ENCODE measurements at regions not wholly inside any gene's neighbourhood (a gene's known extent, or its start where the extent isn't known, plus 50 kb on each side); places are given as distances from the start of the nearest gene placed in this dataset.

DNA sequence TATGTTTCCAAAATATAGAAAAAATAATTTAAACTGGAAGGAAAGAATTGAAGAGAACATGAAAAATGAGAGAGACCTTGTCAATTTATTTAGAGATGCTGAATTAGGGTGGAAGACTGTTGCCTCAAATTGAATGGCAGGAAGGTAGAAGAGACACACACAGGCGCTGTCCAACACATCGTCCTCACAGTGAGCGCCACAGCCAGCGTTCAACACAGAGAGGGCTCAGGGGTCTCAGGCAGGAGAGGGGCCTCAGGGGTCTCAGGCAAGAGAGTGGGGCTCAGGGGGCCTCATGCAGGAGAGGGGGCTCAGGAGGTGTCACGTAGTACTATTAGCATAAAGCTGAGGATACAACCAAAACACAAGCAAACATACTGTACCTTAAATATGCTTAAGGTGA, 65.7 kb downstream of the TMEM18 start:
- no peak overlapping the region for H3K23ac ChIP-seq (ENCODE audit: low read length)
- no peak overlapping the region for H3K4me3 ChIP-seq (ENCODE audit: low read length)
- no peaks in the 10 kb centered on the region for H3K4me1 ChIP-seq (ENCODE audit: control insufficient read depth, low read depth, low read length)
- H2BK120ac ChIP-seq (ENCODE audit: low read depth, low read length): no peak overlapping the region
- H3K79me2 ChIP-seq (ENCODE audit: control insufficient read depth, insufficient read depth, low read length): no peaks in the 10 kb centered on the region
- H3K4me2 ChIP-seq (ENCODE audit: low read length): no peak overlapping the region
- no peak overlapping the region for H4K8ac ChIP-seq (ENCODE audit: low read depth, low read length)
- no peak overlapping the region for H3K18ac ChIP-seq (ENCODE audit: low read length)
- no peak for DNase-seq
- no peaks in the 10 kb centered on the region for H3K27me3 ChIP-seq (ENCODE audit: insufficient read depth, low read length, poor library complexity)
- no peak overlapping the region for H3K27ac ChIP-seq (ENCODE audit: low read depth, low read length)
- no peak overlapping the region for H2AK5ac ChIP-seq (ENCODE audit: low read length)
- no peaks in the 10 kb centered on the region for H3K79me1 ChIP-seq (ENCODE audit: low read length)
- no peak overlapping the region for H3K56ac ChIP-seq (ENCODE audit: low read length)
- H3K4ac ChIP-seq (ENCODE audit: low read depth, low read length): no peak overlapping the region
- no peak overlapping the region for H4K5ac ChIP-seq (ENCODE audit: low read length)
- no peak overlapping the region for H3K9ac ChIP-seq (ENCODE audit: low read length)
- no peak overlapping the region for H2BK5ac ChIP-seq (ENCODE audit: low read length)
- no peak overlapping the region for H2BK15ac ChIP-seq (replicated peaks; ENCODE audit: low read depth)
- WGBS (ENCODE audit: extremely low coverage, insufficient coverage, low lambda C conversion rate): no CpG with 5 or more reads among the region's 5 CpGs
- no peaks in the 10 kb centered on the region for H3K36me3 ChIP-seq (ENCODE audit: control insufficient read depth, insufficient read depth, low read length)

DNA sequence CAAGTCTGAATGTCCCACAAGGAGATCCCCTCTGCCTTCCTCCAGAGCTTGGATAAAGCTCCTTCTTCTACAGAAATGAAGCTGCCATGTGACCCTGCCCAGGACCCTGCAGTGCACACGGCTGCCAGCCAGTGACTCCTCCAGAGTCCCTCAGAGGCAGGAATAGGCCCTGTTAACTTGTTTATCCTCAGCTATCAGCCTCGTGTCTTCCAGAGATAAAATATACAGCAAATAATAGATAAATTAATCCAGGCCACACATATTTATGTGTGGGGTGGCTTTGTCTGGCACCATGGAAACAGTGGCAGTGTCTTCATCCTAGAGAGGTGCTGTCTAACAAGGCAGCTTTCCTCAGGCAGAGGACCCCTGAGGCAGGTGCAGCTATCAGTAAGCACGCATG, 66.7 kb downstream of the TMEM18 start:
- Histone ChIP-seq H2BK5ac (ENCODE audit: low read length) (no peak overlapping the region), H2BK120ac (ENCODE audit: low read depth, low read length) (no peak overlapping the region), H4K5ac (ENCODE audit: low read length) (no peak overlapping the region), H2BK15ac (replicated peaks; ENCODE audit: low read depth) (no peak overlapping the region), H3K56ac (ENCODE audit: low read length) (no peak overlapping the region), H4K8ac (ENCODE audit: low read depth, low read length) (no peak overlapping the region), H3K23ac (ENCODE audit: low read length) (no peak overlapping the region), H3K4me3 (ENCODE audit: low read length) (no peak overlapping the region), H3K79me2 (ENCODE audit: control insufficient read depth, insufficient read depth, low read length) (no peaks in the 10 kb centered on the region), H3K9ac (ENCODE audit: low read length) (no peak overlapping the region), H2AK5ac (ENCODE audit: low read length) (no peak overlapping the region), H3K18ac (ENCODE audit: low read length) (no peak overlapping the region), H3K27ac (ENCODE audit: low read depth, low read length) (no peak overlapping the region), H3K4me2 (ENCODE audit: low read length) (no peak overlapping the region), H3K4me1 (ENCODE audit: control insufficient read depth, low read depth, low read length) (no peaks in the 10 kb centered on the region), H3K36me3 (ENCODE audit: control insufficient read depth, insufficient read depth, low read length) (no peaks in the 10 kb centered on the region), H3K4ac (ENCODE audit: low read depth, low read length) (no peak overlapping the region), H3K79me1 (ENCODE audit: low read length) (no peaks in the 10 kb centered on the region), H3K27me3 (ENCODE audit: insufficient read depth, low read length, poor library complexity) (no peaks in the 10 kb centered on the region)
- WGBS (ENCODE audit: extremely low coverage, insufficient coverage, low lambda C conversion rate): no CpG with 5 or more reads among the region's 3 CpGs
- no peak for DNase-seq

DNA sequence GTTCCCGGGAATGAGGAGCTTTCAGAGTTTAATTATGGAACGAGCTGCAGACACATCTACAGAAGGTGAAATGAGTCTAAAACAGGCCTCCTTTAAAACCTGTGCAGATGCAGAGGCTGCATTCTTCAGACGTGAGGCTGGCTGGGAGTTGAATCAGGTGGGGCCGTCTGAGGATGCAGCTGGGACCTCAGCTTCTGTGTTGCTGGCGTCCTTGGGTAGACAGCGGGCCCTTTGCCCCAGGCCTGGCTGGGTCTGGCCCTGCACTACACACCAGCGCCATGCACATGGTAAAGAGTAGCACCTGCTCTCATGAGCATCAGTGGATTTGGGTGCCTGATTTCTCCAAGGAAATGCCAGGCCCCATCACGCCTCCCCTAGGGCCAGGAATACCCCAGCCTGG, 67.3 kb downstream of the TMEM18 start:
- Histone ChIP-seq H3K36me3 (ENCODE audit: control insufficient read depth, insufficient read depth, low read length) (no peaks in the 10 kb centered on the region), H3K56ac (ENCODE audit: low read length) (no peak overlapping the region), H3K18ac (ENCODE audit: low read length) (no peak overlapping the region), H3K4ac (ENCODE audit: low read depth, low read length) (no peak overlapping the region), H2BK5ac (ENCODE audit: low read length) (no peak overlapping the region), H3K79me1 (ENCODE audit: low read length) (no peaks in the 10 kb centered on the region), H3K27me3 (ENCODE audit: insufficient read depth, low read length, poor library complexity) (no peaks in the 10 kb centered on the region), H3K9ac (ENCODE audit: low read length) (no peak overlapping the region), H3K79me2 (ENCODE audit: control insufficient read depth, insufficient read depth, low read length) (no peaks in the 10 kb centered on the region), H3K4me2 (ENCODE audit: low read length) (no peak overlapping the region), H3K23ac (ENCODE audit: low read length) (no peak overlapping the region), H2BK15ac (replicated peaks; ENCODE audit: low read depth) (no peak overlapping the region), H3K4me3 (ENCODE audit: low read length) (no peak overlapping the region), H4K8ac (ENCODE audit: low read depth, low read length) (no peak overlapping the region), H4K5ac (ENCODE audit: low read length) (no peak overlapping the region), H3K27ac (ENCODE audit: low read depth, low read length) (no peak overlapping the region), H2AK5ac (ENCODE audit: low read length) (no peak overlapping the region), H2BK120ac (ENCODE audit: low read depth, low read length) (no peak overlapping the region), H3K4me1 (ENCODE audit: control insufficient read depth, low read depth, low read length) (no peaks in the 10 kb centered on the region)
- WGBS (ENCODE audit: extremely low coverage, insufficient coverage, low lambda C conversion rate): no CpG with 5 or more reads among the region's 8 CpGs
- DNase-seq: no peak

DNA sequence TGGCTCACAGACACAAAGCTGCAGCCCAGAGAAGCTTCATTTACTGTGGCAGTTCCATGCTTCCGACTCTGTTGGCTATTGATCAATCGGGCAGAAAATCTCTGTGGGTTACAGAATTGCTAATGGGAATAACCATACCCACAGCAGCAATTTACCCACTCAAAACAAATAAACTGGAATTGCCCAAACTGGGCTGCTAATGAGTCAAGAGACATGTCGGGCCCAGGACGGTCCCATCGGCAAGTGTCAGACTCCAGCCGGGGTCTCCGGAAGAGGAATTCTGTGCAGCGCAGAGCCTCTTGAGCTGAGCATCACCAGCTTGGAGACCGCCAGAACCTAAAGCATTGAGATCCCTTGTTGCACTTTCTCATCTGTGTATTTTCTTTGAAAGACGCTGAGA, 67.8 kb downstream of the TMEM18 start:
- no peak for DNase-seq
- no CpG with 5 or more reads among the region's 10 CpGs for WGBS (ENCODE audit: extremely low coverage, insufficient coverage, low lambda C conversion rate)
- H2BK5ac ChIP-seq (ENCODE audit: low read length): no peak overlapping the region

DNA sequence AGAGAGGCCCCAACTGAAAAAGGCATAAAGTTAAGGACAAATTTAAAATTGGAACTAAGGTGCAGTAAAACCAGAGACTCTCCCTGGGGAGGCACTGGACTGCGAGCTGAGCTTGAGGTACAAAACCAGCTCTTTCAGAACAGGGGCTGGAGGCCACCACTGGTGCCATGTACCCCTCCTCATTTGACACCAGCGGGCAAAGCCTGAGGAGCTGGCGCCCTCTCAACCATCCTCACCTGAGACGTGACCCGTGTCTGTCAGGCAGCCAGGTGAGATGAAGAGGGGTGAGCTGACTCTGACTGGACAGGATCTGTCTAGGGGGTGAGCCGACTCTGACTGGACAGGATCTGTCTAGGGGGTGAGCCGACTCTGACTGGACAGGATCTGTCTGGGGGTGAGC, 68.5 kb downstream of the TMEM18 start:
- Histone ChIP-seq H4K8ac (ENCODE audit: low read depth, low read length) (no peak overlapping the region), H3K27me3 (ENCODE audit: insufficient read depth, low read length, poor library complexity) (no peaks in the 10 kb centered on the region), H3K4me2 (ENCODE audit: low read length) (no peak overlapping the region), H3K79me2 (ENCODE audit: control insufficient read depth, insufficient read depth, low read length) (no peaks in the 10 kb centered on the region), H2AK5ac (ENCODE audit: low read length) (no peak overlapping the region), H2BK5ac (ENCODE audit: low read length) (no peak overlapping the region), H3K36me3 (ENCODE audit: control insufficient read depth, insufficient read depth, low read length) (no peaks in the 10 kb centered on the region), H4K5ac (ENCODE audit: low read length) (no peak overlapping the region), H3K79me1 (ENCODE audit: low read length) (no peaks in the 10 kb centered on the region), H3K23ac (ENCODE audit: low read length) (no peak overlapping the region), H3K4me1 (ENCODE audit: control insufficient read depth, low read depth, low read length) (no peaks in the 10 kb centered on the region), H2BK120ac (ENCODE audit: low read depth, low read length) (no peak overlapping the region), H3K9ac (ENCODE audit: low read length) (no peak overlapping the region), H3K4ac (ENCODE audit: low read depth, low read length) (no peak overlapping the region), H3K4me3 (ENCODE audit: low read length) (no peak overlapping the region), H3K56ac (ENCODE audit: low read length) (no peak overlapping the region), H3K27ac (ENCODE audit: low read depth, low read length) (no peak overlapping the region), H3K18ac (ENCODE audit: low read length) (no peak overlapping the region), H2BK15ac (replicated peaks; ENCODE audit: low read depth) (no peak overlapping the region)
- DNase-seq: no peak
- no CpG with 5 or more reads among the region's 7 CpGs for WGBS (ENCODE audit: extremely low coverage, insufficient coverage, low lambda C conversion rate)

More for the DNA sequence above, 67.8 kb downstream of the TMEM18 start:
- H3K79me2 ChIP-seq (ENCODE audit: control insufficient read depth, insufficient read depth, low read length): no peaks in the 10 kb centered on the region
- no peak overlapping the region for H3K27ac ChIP-seq (ENCODE audit: low read depth, low read length)
- H3K36me3 ChIP-seq (ENCODE audit: control insufficient read depth, insufficient read depth, low read length): no peaks in the 10 kb centered on the region
- H4K5ac ChIP-seq (ENCODE audit: low read length): no peak overlapping the region
- H2AK5ac ChIP-seq (ENCODE audit: low read length): no peak overlapping the region
- H3K9ac ChIP-seq (ENCODE audit: low read length): no peak overlapping the region
- H3K79me1 ChIP-seq (ENCODE audit: low read length): no peaks in the 10 kb centered on the region
- no peak overlapping the region for H3K23ac ChIP-seq (ENCODE audit: low read length)
- H3K4ac ChIP-seq (ENCODE audit: low read depth, low read length): no peak overlapping the region
- H3K18ac ChIP-seq (ENCODE audit: low read length): no peak overlapping the region
- H3K4me2 ChIP-seq (ENCODE audit: low read length): no peak overlapping the region
- H2BK120ac ChIP-seq (ENCODE audit: low read depth, low read length): no peak overlapping the region
- H3K56ac ChIP-seq (ENCODE audit: low read length): no peak overlapping the region
- H2BK15ac ChIP-seq (replicated peaks; ENCODE audit: low read depth): no peak overlapping the region
- no peaks in the 10 kb centered on the region for H3K27me3 ChIP-seq (ENCODE audit: insufficient read depth, low read length, poor library complexity)
- no peak overlapping the region for H4K8ac ChIP-seq (ENCODE audit: low read depth, low read length)
- H3K4me3 ChIP-seq (ENCODE audit: low read length): no peak overlapping the region
- H3K4me1 ChIP-seq (ENCODE audit: control insufficient read depth, low read depth, low read length): no peaks in the 10 kb centered on the region

DNA sequence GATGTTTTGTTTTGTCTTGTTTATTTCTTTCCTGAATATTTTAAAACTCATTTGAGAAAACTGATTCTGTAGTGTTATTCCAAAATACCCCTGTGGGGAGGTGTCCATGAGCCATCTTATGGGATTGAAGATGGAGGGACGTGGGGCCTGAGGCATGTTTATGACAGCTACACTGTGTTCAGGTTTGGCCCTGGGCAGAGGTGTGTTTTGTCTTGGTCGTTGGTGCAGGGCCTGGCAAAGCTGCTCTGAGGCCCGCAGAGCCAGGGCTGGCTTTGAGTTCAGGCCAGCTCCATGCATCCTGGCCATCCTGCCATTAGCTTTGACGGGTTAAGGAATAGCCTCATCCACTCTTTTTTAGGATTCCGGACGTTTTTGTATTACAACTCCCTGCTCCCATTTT, 68.9 kb downstream of the TMEM18 start:
- Histone ChIP-seq H2AK5ac (ENCODE audit: low read length) (no peak overlapping the region), H2BK5ac (ENCODE audit: low read length) (no peak overlapping the region), H3K79me1 (ENCODE audit: low read length) (no peaks in the 10 kb centered on the region), H4K8ac (ENCODE audit: low read depth, low read length) (no peak overlapping the region), H3K79me2 (ENCODE audit: control insufficient read depth, insufficient read depth, low read length) (no peaks in the 10 kb centered on the region), H3K56ac (ENCODE audit: low read length) (no peak overlapping the region), H3K4me3 (ENCODE audit: low read length) (no peak overlapping the region), H2BK15ac (replicated peaks; ENCODE audit: low read depth) (no peak overlapping the region), H3K4me1 (ENCODE audit: control insufficient read depth, low read depth, low read length) (no peaks in the 10 kb centered on the region), H3K9ac (ENCODE audit: low read length) (no peak overlapping the region), H3K23ac (ENCODE audit: low read length) (no peak overlapping the region), H3K4me2 (ENCODE audit: low read length) (no peak overlapping the region), H3K27ac (ENCODE audit: low read depth, low read length) (no peak overlapping the region), H3K36me3 (ENCODE audit: control insufficient read depth, insufficient read depth, low read length) (no peaks in the 10 kb centered on the region), H2BK120ac (ENCODE audit: low read depth, low read length) (no peak overlapping the region), H3K4ac (ENCODE audit: low read depth, low read length) (no peak overlapping the region), H3K18ac (ENCODE audit: low read length) (no peak overlapping the region), H3K27me3 (ENCODE audit: insufficient read depth, low read length, poor library complexity) (no peaks in the 10 kb centered on the region), H4K5ac (ENCODE audit: low read length) (no peak overlapping the region)
- no peak for DNase-seq
- no CpG with 5 or more reads among the region's 6 CpGs for WGBS (ENCODE audit: extremely low coverage, insufficient coverage, low lambda C conversion rate)

Data from mesendoderm (in vitro differentiated cells).